GM12891 (cell line): ENCODE measurements at regions not wholly inside any gene's neighbourhood (a gene's known extent, or its start where the extent isn't known, plus 50 kb on each side); places are given as distances from the start of the nearest gene placed in this dataset.

Source experiments
- POLR2A ChIP-seq: IDR thresholded peaks from 2 replicates; pipeline ENCODE4 v1.6.1; 2011; ENCODE audit warnings: low read depth, low read length, control low read depth
- TAF1 ChIP-seq: IDR thresholded peaks from 2 replicates; pipeline ENCODE4 v1.6.1; 2011; ENCODE audit warnings: low read depth, low read length, control low read depth

DNA sequence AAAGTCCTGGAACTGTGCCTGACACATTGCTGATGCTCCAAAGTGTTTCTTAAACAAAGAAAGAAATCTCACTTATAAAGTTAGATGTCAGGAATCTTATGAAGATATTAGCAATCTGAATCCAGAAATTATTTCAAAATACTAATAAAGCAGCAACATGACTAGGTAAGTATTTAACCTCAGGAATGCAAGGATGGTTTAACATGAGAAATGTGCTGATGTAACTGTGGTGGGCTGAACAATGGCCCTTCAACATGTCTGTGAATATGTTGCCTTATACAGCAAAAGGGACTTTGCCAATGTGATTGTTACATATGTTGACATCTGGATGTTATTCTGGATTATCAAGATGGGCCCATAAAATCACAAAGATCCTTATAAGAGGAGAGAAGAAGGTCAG is 87.1 kb downstream of the TEX36 start:
- TF ChIP-seq TAF1 (no peak), POLR2A (no peak)
